GM12875 (cell line): ENCODE measurements at regions not wholly inside any gene's neighbourhood (a gene's known extent, or its start where the extent isn't known, plus 50 kb on each side); places are given as distances from the start of the nearest gene placed in this dataset.
"Not testable (repeated sequence)": the region's sequence is repeated elsewhere in the genome, so short reads cannot be mapped to it uniquely, and the experiment has no call there.

Experiments used
- H3K4me3 ChIP-seq: one replicate; pipeline ENCODE4 v1.5.1; 2011; ENCODE audit warnings: low read depth, low read length, control low read depth
- TF ChIP-seq, protein P1 (sequence below): IDR thresholded peaks from 2 replicates; pipeline ENCODE4 v1.5.1; 2011; ENCODE audit warnings: low read depth, mild to moderate bottlenecking, control low read depth, inconsistent platforms, low read length, moderate library complexity, borderline replicate concordance; ENCODE audit not compliant: insufficient read depth

DNA sequence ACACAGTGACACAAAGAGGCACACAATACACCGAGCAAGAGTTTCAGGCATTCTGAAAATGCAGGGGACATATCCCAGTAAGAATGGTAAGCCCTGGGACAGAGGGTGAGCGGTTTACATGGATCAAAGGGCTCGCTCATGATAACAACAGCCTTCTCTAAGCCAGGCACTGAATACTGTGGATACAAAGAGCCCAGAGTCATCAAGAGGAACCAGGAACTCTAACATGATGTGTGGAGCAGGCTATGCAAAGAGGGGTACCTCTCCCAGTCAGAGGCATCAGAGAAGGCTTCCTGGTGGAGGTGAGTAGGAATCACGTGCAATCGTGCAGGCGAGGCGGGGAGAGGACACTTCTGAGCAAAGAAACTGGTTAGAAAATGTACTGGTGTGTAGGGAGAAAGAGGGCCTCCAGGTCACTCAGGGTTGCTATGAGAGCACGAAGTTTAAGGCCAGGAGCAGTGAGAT lies 76.9 kb upstream of the EEA1 start:
- H3K4me3 ChIP-seq = no peak overlapping the region
- TF ChIP-seq, protein P1, sequence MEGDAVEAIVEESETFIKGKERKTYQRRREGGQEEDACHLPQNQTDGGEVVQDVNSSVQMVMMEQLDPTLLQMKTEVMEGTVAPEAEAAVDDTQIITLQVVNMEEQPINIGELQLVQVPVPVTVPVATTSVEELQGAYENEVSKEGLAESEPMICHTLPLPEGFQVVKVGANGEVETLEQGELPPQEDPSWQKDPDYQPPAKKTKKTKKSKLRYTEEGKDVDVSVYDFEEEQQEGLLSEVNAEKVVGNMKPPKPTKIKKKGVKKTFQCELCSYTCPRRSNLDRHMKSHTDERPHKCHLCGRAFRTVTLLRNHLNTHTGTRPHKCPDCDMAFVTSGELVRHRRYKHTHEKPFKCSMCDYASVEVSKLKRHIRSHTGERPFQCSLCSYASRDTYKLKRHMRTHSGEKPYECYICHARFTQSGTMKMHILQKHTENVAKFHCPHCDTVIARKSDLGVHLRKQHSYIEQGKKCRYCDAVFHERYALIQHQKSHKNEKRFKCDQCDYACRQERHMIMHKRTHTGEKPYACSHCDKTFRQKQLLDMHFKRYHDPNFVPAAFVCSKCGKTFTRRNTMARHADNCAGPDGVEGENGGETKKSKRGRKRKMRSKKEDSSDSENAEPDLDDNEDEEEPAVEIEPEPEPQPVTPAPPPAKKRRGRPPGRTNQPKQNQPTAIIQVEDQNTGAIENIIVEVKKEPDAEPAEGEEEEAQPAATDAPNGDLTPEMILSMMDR = no peak

DNA sequence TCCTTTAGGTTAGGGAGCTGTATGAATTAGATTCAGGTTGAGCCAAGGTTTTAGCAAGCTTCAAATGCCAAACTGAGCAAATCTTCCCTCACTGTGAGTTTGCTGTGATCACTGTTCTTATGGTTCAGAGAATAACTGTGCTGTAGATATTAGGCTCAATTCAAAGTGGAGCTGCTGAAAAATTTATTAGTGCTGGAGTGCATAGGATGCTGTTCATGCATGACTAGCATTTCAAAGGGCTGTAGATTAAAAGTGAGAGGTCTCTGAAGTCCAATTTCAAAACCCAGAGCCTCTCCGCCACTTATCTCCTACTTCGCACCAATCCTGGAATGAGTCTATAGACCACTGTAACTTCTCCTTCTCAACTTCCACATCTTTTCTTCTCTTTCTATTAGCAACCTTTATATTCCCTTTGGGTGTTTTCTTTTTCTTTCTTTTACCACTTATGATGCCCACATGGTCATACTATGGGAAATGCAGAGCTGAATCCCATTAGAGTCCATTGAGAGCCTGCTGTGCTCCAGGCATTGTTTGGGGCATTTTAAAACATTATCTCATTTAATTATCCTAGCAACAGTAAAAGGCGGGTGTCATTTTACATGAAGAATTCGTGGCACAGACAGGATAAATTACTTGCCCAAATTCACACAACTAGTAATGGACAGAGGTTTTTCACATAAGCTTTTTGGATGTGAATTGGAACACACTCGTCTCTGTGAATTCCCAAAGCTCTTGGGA lies 77.5 kb upstream of the EEA1 start:
- no peak overlapping the region for H3K4me3 ChIP-seq
- TF ChIP-seq, protein P1 = no peak

DNA sequence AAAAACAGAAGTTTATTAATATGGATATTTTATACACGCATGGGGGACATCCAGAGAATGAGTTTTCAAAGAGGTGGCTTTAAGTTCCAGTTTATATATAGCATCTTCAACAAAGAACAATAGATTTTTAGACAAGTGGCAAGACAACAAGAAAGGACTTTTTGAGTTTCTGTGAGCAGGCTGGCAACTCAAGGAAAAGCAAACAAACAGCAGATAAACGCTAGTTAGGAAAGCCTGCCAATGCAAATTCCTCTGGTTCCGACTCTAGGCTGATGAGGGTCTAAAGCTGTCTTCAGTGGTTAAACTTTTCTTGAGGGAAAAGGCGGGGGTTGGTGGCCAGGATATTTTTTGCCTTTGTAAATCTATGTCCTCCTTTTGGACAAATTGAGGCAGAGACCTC lies 78.4 kb upstream of the EEA1 start:
- no peak overlapping the region for H3K4me3 ChIP-seq
- TF ChIP-seq, protein P1 = no peak

DNA sequence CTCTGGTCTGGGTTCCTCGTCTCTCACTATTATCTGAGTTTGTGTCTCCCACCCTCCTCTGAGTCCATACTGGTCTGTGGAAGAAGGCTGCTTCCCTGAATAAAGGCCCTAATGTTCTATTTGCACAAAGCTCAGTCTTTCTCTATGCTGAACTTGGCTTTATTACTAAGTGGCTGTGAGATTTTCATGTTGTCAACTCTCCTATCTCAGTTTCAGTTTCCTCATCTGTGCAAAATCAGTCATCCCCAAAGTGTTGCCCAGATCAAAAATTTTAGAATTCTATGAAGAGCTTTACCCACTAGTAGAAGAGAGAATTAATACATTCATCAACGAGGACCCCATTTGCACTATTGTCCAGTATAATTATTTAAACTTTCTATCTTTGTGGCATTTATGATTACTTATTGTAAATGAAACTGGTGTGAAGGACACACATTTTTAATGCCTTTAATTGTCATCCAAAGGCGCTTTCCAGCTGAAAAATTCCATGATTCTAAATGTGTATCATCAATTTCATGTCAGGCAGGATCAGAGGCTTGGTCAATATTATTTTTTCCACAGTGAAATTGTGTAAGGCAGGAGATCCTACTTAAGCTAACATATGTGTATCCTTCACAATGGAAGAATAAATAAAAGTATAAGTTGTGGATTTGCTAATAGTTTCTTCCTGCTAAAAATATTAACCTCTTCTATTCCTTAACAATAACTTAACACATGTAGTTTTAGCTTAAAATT lies 79.1 kb upstream of the EEA1 start:
- TF ChIP-seq, protein P1 = no peak
- no peak overlapping the region for H3K4me3 ChIP-seq

DNA sequence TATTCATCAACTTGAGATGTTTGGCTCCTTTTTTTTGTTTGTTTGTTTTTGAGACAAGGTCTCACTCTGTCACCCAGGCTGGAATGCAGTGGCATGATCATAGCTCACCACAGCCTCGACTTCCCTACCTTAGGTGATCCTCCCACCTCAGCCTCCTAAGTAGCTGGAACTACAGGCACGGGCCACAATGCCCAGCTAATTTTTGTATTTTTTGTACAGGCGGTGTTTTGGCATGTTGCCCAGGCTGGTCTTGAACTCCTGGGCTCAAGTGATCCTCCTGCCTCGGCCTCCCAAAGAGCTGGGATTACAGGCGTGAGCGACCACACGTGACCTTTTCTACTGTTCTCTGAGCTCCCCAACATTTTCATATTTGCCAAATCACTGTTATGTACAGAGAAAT lies 79.8 kb upstream of the EEA1 start:
- not testable (repeated sequence) for H3K4me3 ChIP-seq

DNA sequence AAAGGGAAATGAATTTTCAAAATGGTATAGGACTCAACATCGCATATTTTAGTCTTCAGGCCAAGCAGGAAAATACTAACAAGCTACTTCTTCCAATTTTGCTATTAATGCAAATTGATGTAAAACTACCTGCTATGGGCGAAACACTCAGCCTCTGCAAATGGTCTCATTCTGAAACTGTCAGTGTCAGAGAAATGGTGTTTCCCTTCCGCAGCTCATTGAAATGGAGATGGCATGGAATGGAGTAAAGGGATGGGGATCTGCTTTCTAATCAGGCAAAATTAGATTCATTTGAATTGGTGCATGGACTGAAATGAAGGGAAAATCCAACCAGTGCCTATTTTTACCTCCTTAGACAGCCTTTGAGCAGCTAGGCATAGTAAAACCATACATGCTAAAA lies 80.4 kb upstream of the EEA1 start:
- TF ChIP-seq, protein P1 = no peak
- H3K4me3 ChIP-seq = no peak overlapping the region

DNA sequence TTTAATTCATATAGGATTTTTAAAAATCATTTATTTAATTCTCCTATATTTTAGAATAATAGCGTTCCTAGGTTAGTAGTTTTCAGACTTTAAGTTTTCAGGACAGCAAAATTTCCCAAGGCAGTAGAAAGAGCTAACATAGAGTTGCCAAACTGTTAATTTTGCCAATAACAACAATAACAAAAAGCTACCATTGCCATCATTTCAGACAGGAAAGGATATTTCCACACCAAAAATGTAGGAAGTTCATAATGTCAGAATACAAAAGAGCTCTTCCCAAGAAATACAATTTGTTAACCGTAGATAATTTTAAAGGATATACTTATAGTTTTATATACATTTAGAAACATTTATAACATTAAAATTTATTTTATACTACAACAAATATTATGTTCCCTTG lies 81.4 kb upstream of the EEA1 start:
- TF ChIP-seq, protein P1 = no peak
- H3K4me3 ChIP-seq = no peak overlapping the region
